ENCODE measurements at regions not wholly inside any gene's neighbourhood (a gene's known extent, or its start where the extent isn't known, plus 50 kb on each side); places are given as distances from the start of the nearest gene placed in this dataset.

DNA sequence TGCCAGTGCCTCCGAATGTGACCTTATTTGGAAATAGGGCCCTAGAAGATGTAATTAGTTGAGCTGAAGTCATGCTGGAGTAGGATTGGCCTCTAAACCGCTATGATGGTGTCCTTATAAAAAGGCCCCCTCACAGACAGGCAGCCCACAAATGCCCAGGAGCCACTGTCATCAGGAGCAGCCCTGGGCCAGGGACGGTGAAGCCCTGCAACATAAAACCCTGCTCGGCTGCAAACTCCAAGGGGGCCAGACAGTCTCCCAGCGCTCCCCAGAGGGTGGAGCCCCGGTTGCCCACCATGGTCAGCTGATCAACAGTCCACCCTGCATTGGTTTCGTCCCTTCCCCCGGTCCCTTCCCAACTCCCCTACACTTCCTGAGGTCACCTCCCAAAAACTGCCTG is 351.7 kb downstream of the FOXL1 start:
- no peak for DNase-seq (ENCODE audit: low read depth, low spot score)

GRCh38 chr16:86930663-86931373 is 352.5 kb downstream of the FOXL1 start:
- no peak for DNase-seq (ENCODE audit: low read depth, low spot score)

- DNase-seq (ENCODE audit: low read depth, low spot score): peak; percentile 74
Observed at GRCh38 chr16:86931410-86931941, 353.1 kb downstream of the FOXL1 start.

DNA sequence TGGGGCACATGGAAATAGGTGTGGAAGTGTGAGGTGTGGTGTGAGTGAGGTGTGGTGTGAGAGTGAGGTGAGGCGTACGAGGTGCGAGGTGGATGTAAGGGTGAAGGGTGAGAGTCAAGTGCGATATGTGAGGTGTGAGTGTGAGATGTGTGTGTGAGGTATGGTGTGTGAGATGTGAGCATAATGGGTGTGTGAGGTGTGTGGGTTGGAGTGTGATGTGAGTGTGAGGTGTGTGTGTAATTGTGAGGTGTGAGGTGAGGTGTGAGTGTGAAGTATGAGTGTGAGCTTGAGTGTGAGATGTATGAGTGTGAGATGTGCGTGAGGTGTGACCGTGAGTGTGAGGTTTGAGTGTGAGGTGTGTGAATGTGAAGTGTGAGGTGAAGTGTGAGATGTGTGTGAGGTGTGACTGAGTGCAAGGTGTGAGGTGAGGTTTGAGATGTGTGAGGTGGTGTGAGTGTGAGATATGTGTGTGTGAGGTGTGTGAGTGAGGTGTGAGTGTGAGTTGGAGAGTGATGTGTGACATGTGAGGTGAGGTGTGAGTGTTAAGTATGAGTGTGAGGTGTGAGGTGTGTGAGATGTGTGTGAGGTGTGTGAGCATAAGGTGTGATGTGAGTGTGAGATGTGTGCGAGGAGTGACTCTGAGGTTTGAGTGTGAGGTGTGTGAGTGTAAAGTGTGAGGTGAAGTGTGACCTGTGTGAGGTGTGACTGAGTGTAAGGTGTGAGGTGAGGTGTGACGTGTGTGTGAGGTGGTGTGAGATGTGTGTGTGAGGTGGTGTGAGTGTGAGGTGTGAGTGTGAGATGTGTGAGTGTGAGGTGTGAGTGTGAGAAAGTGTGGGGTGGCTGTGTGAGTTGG is 354.0 kb downstream of the FOXL1 start:
- DNase-seq (ENCODE audit: low read depth, low spot score): no peak

DNA sequence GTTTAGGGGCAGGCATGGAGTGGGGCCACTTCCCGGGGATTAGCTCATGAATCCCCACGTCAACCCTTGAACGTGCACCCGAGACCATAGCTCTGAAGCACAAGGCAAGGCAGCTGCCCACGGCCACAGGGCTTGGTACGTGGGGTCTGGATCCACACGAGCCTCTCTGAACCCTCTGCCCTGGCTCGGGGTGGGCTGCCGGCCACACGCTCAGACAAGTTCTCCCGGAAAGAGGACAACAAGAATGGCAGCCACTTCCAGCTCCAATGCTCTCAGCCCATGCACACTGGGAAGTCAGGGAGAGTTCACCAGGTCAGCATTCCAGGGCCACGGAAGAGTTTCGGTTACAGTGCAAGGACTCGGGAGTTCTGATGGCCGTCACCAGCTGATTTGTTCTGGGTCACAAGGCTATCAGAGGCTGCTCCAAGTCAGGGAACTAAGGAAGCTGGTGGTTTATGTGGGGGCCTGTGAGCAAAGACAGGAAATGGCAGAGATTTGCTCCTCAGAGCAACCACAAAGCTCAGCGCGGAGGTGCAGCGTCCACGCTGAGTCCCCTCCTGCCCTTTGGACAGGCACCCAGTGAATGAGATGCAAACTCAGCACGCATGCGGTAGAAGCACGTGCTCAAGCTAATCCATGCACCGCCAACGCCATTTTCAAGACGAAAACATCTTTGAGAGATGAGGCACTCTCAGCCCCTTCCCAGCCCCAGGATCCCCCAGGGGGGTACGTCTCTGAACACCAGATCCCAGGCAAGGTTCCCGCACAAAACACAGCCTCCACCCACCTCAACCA is 356.4 kb downstream of the FOXL1 start:
- no peak for DNase-seq (ENCODE audit: low read depth, low spot score)

DNA sequence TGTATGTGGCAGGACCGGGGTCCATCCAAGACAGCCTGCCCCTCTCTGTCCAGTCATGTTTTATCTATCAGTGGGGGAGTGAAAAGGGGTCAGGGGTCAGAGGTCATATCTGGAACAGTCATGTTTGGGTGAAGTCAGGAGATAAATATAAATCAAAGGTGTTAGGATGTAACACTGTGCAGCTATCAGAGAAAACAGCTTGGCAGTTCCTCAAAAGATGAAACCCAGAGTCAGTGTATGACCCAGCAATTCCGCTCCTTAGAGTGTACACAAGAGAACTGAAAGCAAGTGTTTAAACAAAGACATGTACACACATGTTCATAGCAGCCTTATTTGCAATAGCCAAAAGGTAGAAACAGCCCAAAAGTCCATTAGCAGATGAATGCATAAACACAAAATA is 361.3 kb downstream of the FOXL1 start:
- DNase-seq (ENCODE audit: low read depth, low spot score): no peak

DNA sequence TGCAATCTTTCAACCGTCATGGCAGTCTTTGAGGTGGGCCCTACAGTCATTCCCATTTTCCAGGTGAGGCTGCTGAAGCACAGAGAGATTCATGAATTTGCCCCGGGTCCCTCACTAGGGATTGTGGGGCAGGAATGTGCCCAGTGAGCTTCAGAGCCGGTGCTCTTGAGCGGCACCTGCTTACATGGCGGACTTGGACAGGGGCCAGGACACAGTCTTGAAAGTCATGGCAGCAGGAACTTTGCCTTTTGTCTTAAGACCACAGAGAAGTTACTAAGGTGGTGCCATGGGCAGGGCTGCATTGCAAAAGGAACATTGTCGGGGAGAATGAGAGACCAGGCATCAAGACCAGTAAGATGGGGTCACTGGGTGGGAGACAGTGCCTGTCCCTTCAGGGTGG is 363.4 kb downstream of the FOXL1 start:
- no peak for DNase-seq (ENCODE audit: low read depth, low spot score)

GRCh38 chr16:86942151-86943051 is 364.1 kb downstream of the FOXL1 start:
- no peak for DNase-seq (ENCODE audit: low read depth, low spot score)

GRCh38 chr16:86945166-86945900 is 367.0 kb downstream of the FOXL1 start:
- no peak for DNase-seq (ENCODE audit: low read depth, low spot score)

DNA sequence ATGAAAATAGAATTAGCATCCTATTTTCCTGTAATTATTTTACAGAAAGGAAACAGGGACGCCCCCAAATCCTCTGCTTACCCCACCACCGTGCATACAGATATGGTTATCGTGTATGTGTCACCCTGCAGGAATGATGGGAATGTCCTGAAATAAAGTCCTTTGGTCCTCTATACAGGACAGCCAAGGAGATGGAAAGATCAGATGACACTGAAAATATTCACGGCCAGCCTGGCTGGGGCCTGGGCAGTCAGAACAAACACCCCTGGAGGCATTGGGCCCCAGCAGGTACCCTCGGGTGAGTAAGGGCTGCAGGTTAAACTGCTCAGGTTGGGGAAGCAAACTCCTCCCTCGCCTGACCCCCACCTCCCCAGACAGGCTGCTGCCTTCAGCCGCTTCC is 368.0 kb downstream of the FOXL1 start:
- peak; percentile 67 for DNase-seq (ENCODE audit: low read depth, low spot score)

GRCh38 chr16:86946981-86947380 is 368.6 kb downstream of the FOXL1 start:
- no peak for DNase-seq (ENCODE audit: low read depth, low spot score)

DNA sequence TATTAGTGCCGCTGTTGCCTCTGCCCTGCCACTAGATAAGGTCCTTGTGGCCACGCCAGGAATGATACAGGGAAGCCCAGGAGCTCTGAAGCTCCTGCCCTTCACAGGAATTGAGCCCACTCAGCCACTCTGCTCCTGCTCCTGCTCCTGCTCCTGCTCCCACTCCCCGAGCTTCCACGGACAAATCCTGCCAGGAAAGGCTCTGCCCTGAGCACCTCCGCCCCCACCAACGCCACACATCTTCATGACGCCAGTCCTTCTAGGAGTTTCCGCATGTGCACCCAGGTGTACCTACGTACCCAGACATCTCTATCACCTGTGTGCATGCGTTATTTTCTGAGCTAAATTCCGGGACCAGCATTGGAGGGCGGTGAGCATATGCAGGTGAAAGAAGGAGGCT is 369.1 kb downstream of the C16orf95 start:
- no peak for DNase-seq (ENCODE audit: low read depth, low spot score)

GRCh38 chr16:86949116-86949515 is 368.1 kb downstream of the C16orf95 start:
- no peak for DNase-seq (ENCODE audit: low read depth, low spot score)

GRCh38 chr16:86949630-86950029 is 367.6 kb downstream of the C16orf95 start:
- DNase-seq (ENCODE audit: low read depth, low spot score): no peak

GRCh38 chr16:86951041-86951822 is 366.0 kb downstream of the C16orf95 start:
- DNase-seq (ENCODE audit: low read depth, low spot score): no peak

- DNase-seq (ENCODE audit: low read depth, low spot score): no peak
Observed at GRCh38 chr16:86951831-86952598, 365.2 kb downstream of the C16orf95 start.

- DNase-seq (ENCODE audit: low read depth, low spot score): no peak
Observed at GRCh38 chr16:86952769-86953168, 364.4 kb downstream of the C16orf95 start.

DNA sequence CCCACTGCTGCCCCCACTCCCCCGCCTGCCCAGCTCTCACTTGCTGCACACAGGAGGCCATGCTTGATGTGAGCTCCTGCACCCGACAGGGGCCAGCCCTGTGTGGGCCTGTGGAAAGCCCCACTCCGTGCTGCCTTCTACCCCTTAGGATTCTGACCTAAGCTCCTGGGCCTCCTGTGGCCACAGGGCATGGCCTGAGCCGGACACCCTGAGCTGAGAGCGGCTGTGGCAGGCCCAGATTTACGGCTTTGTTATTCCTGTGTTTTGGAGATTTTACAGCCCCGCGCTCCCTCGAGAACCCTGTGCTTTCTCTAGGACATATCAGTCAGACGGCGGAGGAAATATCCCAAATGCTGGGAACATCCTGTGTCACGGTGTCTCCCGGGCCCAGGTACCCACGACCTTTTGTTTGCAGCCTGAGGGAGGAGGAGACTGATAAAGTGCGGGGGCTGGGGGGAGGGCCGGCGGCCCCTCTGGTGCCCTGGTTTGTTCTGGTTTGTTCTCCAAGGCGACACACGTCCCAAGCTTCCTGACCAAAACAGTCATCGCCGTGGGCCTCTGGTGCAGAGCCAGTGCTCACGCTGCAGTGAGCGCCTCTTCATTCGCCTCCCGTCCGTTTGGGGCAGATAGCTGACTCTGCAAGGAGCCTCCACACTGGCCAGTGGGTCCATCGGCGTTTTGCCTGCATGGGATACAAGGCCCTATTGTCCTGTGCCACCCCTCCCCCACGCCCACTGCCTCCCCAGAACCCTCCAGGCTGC is 363.4 kb downstream of the C16orf95 start:
- DNase-seq (ENCODE audit: low read depth, low spot score): peak; percentile 65
